C4-2B (cell line): ENCODE measurements at regions not wholly inside any gene's neighbourhood (a gene's known extent, or its start where the extent isn't known, plus 50 kb on each side); places are given as distances from the start of the nearest gene placed in this dataset.

Experiments
- CTCF ChIP-seq: fragments of 450-650 bp; conservative IDR thresholded peaks from 2 replicates; pipeline ENCODE4 v1.5.1; 2017; ENCODE audit warnings: mild to moderate bottlenecking
- ZFX ChIP-seq: fragments of 450-650 bp; IDR thresholded peaks from 2 replicates; pipeline ENCODE4 v1.6.1; 2017

GRCh38 chr5:3023656-3024055 lies 272.2 kb upstream of the IRX2 start:
- no peak for TF ChIP-seq CTCF
- TF ChIP-seq ZFX: no peak
